ENCODE measurements at regions not wholly inside any gene's neighbourhood (a gene's known extent, or its start where the extent isn't known, plus 50 kb on each side); places are given as distances from the start of the nearest gene placed in this dataset.

GRCh38 chr5:82601077-82601476 lies 322.9 kb upstream of the RPS23 start:
- no peak for TF ChIP-seq CTCF (IDR thresholded peaks at IDR 0.05)
- TF ChIP-seq POLR2A (IDR thresholded peaks at IDR 0.05): no peak
